HG02885 (cell line): ENCODE measurements at regions not wholly inside any gene's neighbourhood (a gene's known extent, or its start where the extent isn't known, plus 50 kb on each side); places are given as distances from the start of the nearest gene placed in this dataset.

Experiments used
- ATAC-seq: cut with Tn5 transposase; IDR thresholded peaks from one replicate; pipeline ENCODE4 v1.9.1; 2021; ENCODE audit warnings: mild to moderate bottlenecking; ENCODE audit not compliant: unreplicated experiment, poor library complexity

DNA sequence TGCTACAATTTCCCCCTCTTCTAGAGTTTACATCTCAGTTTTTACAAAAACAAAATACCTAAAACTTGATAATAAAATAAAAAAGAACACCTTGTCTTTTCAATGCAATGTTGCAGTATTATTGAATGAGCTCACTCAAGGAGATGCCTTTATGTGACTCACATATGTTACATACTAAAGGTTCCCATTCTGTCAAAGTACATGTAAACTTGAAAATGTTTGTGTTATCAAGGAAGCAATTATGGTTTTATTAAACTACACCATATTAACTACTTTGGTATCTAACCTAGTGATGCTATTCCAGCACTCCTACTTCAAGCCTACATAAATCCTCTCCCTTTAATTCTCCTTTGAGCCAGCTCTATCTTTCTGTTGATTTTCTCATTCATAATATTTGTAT is 658.3 kb downstream of the PTPRC start:
- no peak for ATAC-seq

DNA sequence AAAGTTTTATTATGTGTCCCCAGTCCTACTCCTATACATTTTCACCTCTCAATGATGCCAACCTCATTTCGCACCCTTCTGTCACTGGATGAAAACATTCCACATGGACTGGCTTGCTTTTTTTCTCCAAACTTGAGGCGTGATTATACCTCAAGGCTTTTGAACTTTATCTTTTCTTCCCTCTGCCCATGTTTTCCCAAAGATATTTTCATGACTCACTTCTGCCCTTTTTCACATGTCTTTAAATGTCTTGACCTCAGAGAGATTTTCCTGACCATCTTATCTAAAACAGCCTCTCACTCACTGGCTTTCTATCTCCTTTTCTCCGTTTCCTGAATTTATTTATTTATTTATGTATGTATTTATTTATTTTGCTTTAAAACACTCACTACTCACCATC is 659.0 kb downstream of the PTPRC start:
- ATAC-seq = no peak

DNA sequence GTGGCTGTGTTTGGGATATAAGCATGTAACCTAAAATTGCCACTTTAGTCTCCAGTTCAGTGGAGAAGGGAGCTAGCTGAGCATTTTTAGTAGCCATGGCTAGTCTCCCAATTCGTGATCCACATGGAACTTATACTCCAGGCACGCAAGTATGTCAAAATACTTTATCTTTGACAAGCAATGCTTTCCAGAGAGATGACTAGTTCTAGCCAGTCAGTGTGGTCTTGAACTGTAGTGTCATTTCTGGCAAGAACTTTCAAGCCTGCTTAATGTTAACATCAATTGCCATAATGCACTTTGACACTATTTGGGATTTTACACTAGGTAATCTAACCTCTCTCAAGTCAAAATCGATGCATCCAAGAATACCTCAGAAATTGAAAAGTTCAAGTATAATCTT is 660.0 kb downstream of the PTPRC start:
- ATAC-seq = no peak

DNA sequence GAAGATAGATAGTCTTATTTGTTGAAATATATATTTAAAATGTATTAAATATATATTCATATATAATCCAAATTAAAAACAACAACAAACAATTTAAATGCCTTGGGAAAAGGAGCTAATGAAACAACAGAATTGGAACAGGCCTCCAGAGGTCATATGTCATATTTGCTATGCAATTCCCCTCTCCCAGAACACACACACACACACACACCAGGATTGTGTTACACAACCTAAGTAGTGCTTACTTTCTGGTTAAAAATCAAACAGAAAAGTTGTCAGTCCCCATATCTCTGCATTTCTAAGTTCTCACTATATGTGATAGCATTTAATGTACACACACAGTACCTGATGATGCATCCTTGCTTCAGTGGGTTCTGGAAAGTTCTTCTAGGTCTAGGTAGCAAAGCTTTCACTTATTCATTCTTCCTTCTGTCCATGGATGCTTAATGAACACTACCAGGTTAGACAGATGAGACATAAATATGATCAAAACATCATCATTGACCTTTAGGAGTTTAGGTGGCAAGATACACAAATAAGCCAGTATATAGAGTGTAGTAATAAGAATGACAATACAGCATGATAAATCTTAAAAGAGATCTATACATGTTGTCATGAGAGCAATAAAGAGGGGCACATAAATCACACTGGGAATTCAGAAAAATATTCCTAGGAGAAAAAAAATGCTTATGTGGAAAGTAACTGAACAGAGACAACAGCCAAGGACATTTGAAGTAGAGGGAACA is 662.8 kb downstream of the PTPRC start:
- no peak for ATAC-seq

DNA sequence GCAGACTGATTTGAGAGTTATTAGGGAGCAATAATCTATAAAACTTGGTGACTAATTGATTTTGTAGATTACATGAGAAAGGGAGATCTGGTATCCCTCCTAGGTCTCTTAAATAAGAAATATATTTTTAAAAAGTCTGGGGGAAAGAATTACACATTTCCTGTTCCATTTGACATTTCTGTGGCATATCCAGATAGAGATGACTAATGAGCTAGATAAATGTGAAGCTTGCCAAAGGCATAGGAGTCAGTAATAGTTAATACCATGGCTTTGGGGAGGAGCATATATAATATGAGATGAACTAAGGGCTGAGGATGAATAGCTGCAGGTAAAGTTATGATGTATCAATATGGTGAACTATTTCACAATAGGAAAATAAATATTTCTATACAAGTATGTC is 663.7 kb downstream of the PTPRC start:
- no peak for ATAC-seq

DNA sequence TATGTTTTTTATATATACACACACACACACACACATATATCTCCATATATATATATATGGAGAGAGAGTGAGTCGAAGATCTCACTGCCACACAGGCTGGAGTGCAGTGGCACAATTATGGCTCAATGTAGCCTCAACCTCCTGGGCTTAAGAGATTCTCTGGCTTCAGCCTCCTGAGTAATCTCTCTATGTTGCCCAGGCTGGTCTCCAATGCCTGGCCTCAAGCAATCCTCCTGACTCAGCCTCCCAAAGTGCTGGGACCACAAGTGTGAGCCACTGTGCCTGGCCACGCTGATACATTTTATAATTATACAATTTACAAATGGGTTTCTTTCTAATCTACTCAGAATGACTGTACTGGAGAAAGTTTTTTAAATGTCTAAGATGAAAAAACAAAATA is 664.2 kb downstream of the PTPRC start:
- no peak for ATAC-seq

DNA sequence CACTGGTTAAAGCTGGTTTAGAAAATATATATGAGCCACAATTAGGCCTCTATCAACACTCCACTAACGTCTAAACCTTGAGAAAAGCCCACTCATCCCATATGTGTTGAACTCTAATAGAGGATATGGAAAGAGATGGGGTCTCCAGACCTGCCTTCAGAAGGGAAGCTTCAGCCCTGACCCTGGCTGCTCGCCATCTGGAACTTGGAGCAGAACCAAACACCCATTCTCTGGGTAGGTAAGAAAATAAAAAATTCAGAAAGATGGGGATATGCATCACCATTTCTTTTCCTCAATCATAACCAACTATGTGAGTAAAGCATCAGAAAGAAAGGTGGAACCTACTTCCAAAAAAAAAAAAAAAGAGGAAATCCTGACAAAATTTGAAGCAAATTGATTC is 666.2 kb downstream of the PTPRC start:
- ATAC-seq = no peak

DNA sequence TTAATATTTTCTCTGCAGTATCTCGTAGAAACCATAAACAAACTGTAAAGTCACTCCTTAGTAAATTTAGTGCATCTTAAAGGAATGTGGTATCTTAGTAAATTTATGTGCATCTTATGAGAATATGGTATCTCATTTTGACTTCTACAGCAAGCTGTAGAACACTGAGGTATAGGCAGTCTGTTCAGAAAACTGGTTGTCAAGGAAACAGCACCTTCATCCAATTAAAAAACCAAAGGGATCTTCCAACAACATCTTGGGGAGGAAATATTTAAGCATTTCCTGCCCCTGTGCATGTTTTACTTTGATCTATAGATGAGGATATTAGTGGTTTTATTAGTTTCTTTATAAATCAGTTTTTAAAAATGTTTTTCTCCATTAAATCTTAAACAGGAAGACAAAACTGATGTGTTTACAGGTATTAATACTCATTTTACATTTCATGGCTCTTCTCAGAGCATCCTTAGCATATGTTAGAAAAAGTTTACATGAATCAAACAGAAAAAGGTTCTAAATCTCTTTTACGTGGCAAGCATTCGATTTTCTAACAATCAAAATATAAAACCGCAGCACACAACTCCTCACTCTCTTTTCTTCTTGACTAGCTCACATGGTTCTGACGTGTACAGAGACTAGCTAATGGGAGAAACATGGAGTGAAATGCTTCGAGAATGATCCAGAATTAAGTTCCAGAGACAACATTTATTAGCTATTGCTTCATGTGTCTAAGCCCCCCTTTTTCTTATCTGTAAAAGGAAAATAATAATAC is 668.8 kb downstream of the PTPRC start:
- no peak for ATAC-seq

DNA sequence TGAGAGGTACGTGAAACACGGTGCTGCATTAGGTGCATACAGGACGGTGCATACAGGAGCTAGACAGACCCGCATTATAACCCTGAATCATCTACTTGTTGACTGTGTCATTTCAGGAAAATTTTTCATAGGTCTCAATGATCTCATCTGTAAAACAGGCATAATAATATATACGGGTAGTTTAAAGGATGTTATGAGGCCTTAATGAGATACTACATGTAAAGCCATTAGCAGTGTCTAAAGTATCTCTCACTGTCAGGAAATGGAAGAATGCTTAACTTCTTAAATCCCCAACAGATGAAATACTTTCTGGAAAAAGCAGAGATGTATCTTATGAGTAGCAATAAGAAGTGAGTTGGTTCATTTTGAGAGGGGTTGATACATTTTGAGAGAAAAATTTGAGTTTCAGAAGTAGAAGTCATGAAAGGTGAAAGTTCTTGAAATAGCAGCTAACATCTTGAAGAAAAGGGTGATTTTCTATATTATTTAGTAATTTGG is 669.6 kb downstream of the PTPRC start:
- peak; percentile 76 for ATAC-seq

DNA sequence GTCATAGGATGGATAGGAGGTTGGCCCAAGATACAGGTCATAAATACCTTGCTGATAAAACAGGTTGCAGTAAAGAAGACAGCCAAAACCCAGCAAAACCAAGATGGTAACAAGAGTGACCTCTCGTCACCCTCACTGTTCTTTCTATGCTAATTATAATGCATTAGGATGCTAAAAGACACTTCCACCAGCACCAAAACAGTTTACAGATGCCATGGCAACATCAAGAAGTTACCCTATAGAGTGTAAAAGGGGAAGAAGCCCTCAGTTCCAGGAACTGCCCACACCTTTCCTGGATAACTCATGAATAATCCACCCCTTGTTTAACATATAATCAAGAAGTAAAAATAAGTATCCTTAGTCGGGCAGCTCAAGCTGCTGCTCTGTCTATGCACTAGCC is 671.9 kb downstream of the PTPRC start:
- no peak for ATAC-seq

DNA sequence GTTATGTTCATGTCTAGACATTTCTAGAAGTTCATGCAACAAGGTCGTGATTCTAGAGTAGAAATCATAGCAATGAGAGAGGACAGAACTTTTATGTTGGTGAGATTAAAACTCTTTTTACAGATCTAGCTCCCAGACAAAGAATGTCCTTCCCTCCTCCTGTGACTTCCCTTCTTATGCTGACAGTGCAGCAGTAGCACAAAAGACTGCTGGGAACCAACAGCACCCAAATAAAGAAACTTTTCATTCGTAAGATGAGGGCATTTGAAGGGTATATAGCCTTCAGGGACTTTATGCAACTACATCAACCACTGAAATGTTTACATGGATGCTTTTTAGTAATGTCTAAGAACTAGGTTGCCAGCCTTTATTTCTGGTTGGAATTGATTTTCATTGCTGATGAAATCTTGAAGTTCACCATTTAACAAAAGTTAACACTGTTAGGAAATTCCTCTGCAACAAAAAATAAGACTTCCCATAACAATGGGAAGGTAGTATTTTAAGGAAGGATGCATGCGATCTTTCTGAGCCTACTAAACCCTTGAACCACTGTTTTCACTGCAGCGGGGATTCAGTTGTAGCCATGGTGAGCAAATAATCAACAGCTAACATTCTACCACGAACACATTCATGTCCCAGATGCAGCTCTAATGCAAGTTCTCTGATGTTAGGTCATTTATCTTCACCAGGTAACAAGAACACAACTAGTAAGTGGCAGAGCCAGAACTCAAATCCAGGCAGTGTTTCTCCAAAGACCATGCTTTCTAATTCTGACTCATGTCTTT is 672.8 kb downstream of the PTPRC start:
- ATAC-seq = no peak

DNA sequence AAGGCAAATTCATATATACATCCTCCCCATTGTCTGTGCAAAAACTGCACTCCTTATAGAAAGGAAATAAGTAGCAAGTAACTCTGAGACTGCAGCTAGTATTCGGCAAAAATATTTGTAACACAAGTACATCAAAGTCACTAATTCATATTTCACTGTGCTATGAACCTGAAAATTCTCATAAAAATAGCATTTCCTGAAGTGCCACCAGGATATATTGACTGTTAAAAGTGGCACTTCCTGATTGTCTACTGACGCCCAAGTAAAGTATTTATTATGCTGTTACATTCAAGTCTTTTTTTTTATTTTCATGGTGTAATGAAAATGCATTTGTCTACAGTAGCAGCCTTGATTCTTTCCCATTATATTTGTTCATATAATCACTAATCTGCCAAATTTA is 673.8 kb downstream of the PTPRC start:
- ATAC-seq = no peak

DNA sequence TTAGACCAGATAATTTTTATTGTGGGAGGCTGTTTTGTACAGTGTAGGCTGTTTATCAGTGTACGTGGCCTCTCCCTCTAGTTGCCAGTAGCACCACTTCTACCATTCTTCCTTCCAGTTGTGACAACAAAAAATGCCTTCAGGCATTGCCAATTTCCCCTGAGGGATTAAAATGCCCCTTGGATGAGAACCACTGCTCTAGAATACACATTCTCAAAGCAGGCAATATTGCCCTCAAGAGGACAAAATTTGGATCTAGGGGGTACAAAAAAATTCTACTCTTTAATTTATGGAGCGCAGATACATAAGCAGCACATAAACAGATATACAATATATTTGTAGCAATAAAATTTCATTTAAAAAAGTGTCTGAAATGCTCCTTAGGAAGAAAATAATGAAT is 674.6 kb downstream of the PTPRC start:
- ATAC-seq = no peak

DNA sequence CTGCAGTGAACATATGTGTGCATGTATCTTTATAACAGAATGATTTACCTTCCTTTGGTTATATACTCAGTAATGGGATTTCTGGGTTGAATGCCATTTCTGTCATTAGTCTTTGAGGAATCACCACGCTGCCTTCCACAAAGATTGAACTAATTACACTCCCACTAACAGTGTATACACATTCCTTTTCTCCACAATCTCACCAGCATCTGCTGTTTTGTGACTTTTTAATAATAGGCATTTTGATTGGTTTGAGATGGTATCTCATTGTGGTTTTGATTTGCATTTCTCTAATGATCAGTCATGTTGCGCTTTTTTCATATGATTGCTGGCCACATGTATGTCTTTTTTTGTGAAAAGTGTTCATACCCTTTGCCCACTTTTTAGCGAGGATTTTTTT is 680.5 kb downstream of the PTPRC start:
- no peak for ATAC-seq

DNA sequence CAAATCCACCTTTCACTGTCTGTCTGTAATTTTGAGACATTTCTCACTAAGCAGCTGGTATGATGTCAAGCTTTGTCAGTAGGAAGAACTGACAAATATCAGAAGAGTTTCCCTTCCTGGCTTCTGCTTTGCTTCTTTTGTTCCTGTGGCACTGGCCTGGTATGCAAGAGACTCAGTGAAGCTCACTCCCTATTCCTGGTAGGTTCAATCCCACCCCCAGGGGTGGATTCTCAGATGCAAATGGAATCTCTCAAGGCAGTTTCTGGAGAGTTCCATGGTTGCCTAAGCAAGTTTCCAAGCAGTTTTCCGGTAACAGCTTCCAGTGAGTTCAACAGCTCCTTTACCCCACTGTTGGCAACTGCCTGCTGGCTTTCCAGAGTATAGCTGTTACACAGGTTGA is 683.4 kb downstream of the PTPRC start:
- no peak for ATAC-seq

DNA sequence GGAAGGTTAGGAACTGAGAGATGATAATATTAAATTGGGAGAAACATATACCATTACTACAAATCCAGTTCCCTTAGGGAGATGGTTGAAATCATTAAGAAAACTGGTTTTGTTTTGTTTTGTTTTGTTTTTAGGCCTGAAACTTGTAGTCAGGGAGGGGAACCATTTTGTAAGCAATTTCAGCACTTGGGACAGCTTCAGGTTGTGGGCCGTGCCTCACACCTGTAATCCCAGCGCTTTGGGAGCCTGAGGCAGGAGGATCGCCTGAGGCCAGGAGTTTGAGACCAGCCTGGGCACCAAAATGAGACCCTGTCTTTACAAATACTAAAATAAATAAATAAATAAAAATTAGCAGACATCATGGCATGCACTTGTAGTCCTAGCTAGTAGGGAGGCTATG is 694.3 kb upstream of the NR5A2 start:
- no peak for ATAC-seq

DNA sequence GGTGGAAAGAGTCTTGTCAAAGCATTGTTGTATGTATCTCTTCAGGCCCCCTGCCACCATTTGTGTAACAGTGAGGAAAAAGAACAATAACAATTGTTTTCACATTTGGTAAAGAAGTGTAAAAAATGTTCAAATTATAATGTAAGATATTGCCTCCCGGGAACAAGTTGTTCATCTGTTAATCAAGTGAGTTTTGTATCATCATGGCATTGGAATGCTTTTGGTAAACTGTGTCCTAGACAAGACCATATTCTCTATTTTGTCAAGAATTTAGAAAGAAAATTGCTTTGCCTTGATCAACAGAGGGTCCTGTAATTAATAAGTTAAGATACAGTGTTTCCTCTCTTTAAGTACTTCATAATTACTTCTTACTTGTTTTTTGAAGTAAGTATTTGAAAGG is 692.0 kb upstream of the NR5A2 start:
- no peak for ATAC-seq

DNA sequence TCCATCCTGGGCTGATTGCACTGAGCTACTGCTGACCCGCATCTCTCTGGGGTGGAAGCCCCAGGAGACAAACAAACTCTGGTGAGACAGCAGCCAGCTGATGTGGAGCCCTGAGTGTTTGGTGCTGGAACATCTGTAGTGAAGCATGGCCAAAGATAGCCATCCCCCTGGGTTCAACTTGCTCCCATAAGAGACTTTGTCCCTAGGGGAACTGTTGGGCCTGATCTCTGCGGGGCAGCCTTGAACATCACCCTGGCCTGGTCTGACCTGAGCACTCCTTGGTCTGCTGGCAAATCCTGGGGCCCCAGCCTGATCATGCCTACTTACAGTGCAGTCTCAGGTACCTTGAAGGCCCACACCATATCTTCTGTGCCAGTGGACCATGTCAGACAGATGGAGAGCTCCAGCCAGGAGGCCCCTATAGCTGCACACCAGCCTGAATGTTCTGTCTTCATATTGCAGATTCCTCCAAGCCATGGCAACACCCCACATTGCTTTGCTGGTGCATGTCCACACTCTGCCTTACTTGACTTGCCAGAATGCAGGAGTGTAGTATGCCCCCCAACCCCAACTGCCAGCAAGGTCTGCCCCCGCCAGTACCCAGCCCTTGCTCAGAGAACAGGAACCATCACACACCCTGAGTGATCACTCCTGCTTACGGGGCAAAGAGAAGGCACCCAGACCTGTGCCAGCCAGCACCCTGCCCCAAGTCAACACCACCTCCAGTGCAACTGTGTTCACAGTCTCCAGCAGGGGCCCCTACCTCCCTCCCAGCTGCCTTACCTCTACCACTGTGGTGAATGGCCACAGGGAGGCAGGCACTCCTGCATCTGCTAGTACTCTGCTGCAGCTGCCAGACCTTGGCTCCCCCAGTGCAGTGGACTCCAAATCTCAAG is 690.5 kb upstream of the NR5A2 start:
- ATAC-seq = no peak

DNA sequence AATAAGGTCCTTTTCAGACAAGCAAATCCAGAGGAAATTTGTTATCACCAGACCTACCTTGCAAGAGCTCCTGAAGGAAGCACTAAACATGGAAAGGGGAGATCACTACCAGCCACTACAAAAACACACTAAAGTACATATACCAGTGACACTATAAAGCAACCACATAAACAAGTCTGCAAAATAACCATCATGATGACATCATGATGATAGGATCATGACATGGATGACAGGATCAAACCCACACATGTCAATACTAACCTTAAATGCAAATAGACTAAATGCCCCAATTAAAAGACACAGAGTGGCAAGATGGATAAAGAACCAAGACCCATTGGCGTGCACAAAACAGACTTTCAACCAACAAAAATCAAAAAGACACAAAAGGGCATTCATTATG is 688.8 kb upstream of the NR5A2 start:
- ATAC-seq = no peak

DNA sequence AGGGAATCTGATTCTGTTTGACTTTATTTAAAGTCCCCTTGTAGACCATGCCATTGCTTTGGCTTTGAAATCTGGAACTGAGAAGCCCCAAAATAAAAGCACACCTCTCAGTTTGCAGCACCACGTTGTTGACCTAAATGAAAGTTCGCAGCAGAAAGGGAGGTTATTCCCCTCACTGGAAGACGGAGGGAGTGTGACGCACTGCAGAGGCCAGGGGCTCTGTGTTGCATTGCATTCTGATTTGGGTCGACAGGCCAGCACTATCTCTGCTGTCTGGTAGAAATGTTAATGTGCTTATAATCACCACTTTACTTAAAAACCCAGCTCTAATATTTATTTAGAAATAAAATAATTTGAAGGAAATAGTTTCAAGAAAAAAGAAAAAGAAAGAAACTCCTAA is 675.2 kb upstream of the NR5A2 start:
- no peak for ATAC-seq
